Amniotic epithelial cell (primary cell): ENCODE measurements at regions not wholly inside any gene's neighbourhood (a gene's known extent, or its start where the extent isn't known, plus 50 kb on each side); places are given as distances from the start of the nearest gene placed in this dataset.

Source experiments
- DNase-seq: peaks from one replicate; pipeline ENCODE4 v3.0.0-alpha.2; 2010; ENCODE audit warnings: low read depth

DNA sequence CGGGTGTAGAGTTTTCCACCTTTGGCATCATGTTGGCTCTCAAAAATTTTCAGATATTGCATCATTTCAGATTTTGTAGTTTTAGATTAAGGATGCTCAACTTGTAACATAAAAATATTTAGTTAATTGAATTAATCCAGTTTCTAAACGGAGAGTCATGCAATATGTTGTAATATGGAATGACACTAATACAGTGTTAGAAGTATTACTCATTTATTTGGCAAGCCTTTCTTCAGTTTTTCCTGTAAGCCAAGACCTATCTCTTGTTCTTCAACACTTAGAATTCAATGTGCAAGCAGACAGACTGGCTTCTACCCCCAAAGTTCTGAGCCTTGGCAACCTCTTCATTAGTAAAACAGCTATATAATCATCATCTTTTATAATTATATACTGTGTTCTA is 985.0 kb upstream of the GOT2 start:
- DNase-seq = no peak

DNA sequence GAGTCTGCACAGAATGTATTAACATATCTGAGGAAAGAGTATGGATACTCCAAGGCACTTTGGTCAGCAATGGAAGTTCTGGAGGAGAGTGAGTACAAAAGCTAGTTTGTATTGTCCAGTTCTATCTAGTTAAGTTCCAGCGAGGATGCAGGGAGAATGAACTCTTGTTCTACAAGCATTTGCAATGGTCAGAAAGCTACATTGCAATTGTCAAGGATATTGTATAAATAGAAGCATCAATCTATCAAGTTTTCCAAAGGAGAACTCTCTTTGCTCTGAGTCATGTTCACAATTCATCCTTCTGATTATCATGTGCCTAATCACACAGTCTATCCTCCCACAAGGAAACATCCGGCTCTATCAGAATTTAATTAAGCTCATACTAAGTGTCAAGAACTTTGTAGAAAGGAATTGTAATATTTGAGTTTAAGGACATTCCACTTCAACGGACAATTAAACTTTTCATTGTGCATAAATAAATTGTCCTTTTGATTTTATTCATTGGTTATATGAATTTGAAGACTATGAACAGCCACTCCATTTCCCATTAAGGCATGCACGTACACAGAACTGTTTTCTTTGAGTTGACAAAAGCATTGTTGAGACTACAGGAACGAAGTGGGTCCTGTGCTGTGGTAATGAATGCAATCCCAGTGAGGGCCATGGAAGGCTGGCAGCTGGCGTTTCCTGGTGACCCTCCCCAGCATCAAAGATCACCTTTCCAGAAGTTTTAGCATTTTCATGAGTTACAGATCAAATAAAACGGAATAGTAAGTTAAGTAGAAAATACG is 973.5 kb upstream of the GOT2 start:
- no peak for DNase-seq

DNA sequence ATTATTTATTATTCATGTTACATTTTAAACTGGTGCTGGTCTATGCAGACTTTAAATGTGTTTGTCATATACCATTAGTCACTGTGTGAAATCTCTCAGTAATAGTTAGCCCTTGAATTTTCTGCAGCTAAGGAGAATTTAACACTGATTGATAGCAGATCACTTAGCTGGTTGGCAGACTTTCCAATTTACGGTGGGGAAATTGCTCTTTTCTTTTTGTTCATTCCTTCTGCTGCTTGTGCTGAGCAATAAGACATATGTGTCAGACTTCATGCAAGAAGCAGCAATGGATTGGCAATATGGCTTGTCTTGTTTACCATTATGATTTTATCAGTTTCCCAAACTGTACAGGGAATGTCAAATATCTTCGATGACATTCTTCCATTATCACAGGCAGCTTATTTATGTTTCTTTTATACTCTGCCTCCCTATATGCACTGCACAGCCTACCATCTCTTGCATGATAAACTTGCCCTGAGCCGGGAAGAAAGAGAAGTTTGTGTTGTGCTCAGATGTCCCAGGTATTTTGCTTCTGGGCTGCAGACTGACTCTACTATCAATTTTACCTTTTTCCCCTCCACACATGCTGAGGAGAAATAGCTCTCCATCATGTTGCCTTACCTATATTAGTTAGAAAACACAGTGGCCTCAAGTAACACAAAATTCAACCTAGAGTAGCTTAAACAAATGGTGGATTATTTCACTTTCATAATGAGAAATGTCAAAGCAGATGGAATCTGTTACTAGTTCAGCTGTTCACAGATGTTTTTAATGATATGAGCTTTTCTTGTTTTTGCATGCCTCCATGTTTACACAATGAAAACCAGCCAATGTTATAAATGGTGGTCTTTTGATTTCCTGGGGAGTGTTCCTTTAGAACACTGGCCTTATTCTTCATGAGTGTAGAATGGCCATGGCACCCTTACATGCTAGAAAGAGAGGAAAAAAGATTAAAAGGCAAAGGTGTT is 968.1 kb upstream of the GOT2 start:
- DNase-seq = no peak

DNA sequence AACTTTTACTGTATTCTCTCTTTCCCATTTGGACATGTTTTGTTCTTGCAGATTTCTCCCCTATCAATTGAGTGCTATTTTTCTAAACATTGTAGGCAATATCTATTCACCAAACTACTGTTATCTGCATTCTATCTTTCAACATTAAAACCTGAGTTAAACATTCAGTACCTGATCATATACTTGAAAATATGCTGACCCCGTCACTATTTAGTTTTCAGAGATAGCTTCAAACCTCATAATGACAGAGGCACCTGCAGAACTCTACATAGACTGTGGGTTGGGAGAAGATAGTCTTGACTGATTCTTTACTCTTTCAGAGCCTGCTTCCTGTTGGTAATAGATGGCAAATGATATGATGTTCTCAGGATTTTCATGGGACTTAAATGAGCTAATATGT is 965.7 kb upstream of the GOT2 start:
- DNase-seq = no peak

DNA sequence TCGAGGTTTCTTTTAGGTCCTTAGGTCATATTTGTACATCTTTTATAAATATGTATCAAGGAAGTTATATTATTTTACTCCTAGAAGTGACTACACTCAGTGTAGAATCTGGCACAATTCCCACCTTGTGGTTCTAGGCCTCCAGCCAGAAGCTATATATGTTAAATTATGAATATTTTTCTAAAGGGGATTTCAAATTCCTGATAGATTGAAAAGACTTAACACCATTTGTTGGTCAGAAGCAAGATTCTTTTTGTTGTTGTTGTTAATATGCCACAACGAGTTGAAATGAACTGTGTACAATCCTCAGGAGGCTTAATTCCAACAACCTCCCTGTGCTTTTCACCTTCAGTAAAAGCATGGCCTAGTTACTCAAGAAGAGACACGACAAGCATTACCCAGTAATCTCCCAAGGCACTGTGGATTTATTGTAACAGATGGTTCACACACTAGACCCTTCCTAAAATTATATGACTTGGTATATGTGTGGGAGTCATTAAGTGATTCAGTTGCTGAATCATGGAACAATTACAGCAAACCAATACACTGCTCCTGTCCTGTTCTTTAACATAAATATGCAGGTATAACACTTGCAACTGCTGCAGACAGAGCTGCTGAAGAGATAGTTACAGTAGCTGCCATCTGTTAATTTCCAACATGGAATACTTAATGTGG is 964.4 kb upstream of the GOT2 start:
- DNase-seq = peak; percentile 7

DNA sequence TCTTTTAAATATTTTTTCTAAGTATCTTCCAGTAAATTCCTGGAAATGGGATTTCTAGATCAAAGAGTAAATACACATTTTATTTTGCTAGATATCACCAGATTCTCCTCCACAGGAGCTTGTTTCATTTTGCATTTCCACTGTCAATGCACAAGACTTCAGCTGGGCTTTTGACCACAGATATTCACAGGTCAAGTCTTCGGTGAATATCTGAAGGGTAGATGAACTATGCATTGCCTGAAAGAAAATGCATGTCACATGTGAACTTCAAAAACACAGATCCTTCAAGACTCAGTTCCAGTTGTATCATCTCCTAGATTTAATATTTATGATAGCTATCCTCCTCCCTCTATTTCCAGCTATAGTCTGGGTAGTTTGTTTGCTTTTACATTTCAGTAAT is 963.6 kb upstream of the GOT2 start:
- no peak for DNase-seq

DNA sequence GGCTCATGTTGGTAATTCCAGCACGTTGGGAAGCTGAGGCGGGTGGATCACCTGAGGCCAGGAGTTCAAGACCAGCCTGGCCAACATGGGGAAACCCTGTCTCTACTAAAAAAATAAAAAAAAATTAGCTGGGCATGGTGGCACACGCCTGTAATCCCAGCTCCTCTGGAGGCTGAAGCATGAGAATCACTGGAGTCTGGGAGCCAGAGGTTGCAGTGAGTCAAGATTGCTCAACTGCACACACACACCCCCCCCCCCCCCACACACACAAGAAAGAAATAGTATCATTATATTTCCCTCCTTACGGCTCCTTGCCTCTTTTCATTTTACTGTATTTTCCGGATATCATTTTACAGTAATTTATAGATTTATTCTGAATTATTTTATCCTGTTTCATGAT is 963.1 kb upstream of the GOT2 start:
- DNase-seq = no peak

DNA sequence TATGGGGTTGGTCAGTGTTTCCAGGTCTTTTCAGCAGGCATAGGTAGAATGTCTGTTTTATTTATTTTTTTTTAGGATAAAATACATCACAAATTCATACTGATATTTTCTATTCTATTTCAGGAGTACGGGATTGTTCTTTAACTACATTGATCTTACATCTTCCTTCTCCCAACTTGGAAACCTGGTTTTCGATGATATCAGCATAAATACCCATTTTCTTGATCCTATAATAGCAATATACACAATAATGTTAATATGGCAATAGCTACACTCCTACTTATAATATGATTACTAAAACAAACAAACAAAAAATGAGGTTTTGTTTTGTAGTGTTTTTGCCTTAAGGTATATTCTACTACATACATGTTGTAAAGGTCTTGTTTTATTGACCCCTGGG is 962.4 kb upstream of the GOT2 start:
- no peak for DNase-seq

DNA sequence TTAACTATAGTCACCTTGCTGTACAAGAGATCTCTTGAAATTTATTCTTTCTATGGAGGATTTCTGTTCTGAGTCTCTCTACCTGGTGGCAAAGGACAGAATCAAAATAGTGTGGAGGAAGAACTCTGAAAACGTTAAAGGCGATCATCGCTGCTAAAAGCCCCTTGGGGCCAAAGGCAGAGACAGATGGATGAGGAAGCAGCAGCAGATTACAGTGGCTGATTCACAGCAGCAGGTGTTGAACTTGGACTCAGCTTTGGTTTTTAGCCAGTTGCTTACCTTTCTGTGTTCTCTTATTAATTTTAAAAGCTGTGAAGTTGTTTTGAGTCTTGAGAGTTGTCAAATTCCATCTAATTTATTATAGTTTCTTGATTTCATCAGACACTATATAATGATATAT is 956.1 kb upstream of the GOT2 start:
- DNase-seq = no peak

DNA sequence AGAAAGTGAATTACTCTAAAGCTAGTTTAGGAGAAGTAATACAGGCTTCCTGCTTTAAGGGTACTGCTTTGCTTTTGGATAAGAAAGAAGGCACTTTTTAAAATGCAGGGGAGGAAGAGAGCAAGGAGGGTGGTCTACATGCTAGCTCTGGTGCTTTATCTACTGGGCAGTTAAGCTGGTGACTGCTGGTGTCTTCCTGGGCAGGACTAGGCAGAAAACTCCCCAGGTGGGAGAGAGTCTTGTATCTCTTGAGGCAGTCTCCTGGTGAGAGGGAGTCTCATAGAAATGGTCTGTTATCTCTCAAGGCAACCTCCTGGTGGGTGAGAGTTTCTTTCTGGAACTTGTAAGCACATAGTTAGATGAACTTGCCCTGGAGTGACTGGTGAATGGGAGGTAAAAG is 953.9 kb upstream of the GOT2 start:
- DNase-seq = no peak

DNA sequence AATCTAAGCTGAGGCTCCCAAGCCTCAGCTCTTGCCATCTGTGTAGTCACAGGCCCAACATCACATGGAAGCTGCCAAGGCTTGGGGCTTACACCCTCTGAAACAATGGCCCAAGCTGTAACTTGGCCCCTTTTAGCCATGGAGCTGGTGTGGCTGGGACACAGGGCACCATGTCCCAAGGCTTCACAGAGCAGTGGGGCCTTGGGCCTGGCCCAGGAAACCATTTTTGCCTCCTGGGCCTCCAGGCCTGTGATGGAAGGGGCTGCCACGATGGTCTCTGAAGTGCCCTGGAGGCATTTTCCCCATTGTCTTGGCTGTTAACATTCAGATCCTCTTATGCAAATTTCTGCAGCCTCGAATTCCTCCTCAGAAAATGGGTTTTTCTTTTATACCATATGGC is 952.3 kb upstream of the GOT2 start:
- DNase-seq = no peak

DNA sequence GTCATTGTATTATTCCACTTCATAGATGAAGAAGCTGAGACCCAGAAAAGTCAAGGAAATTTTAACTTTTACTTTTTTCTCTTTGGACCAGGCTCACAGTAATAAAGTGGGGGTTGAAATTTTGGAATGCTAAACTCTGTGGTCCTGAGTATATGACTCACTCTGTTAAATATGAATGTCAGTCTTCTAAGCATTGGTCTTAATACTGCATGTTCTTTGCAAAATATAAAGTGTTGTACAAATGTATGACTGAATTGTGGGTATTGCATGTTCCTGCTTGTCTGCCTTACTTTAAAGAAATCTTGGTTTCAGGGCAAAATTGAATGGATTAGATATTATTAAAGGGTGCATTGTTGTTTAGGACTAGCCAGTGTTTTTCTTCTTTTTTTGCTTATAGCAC is 950.8 kb upstream of the GOT2 start:
- no peak for DNase-seq

DNA sequence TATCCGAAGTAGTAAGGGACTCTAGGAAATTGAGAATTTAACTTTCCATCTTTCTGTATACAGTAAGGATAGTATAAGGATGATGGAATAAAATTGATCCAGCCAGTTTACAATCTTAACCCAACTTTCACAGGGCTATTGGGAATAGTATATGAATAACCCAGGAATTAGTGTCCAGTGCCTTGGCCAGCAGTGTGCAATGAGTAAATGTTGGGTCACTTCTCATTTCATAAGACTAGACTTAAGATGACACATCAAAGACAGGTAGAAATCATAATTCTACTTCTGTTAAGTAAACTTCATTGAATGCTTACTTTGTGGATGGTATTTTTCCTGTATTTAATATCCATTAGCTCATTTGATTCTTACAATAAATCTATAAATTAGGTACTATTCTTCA is 949.6 kb upstream of the GOT2 start:
- DNase-seq = no peak

DNA sequence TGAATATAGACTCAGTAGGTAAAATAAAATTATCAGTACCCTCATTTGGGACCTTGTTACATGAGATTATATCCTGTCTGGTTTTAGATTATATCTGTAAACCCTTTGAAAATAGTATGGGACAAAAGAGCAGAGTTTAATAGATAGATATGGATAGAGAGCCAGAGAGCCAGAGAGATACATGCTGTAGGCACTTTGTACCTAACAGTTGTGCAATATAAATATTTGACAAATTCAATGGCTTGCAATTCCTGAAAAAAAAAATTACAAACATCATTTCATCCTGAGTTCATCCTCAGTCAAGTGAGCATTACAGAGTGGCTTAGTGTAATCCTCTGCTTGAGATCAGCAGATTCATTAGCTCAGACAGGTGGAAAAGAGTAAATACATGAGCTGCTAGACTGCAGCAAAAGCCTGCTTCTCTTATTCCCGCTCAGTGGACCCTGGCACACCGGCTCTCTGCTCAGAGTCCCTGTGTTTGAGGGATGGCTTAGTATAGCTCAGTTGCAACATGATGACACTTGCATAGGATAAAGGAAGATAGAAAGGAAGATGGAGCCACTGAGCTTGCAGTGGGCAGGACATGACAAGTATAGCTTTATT is 931.6 kb upstream of the GOT2 start:
- no peak for DNase-seq

DNA sequence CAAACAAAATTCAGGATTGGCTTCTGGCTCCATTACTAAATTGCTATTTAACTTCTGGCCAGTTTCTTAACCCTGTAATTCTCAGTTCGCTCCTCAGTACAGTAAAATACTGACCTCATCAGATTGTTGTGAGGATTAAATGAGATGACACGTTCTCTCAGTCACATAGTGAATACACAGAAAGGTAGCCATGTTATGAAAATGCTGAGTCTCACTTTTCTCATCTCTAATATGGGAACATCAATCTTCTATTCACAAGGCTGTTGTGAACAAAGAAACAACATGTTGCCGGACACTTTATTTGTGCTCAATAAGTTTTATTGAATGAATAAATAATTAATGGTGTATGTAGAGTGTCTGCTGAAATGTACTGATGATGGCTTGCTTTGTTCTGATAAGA is 924.5 kb upstream of the GOT2 start:
- DNase-seq = no peak

DNA sequence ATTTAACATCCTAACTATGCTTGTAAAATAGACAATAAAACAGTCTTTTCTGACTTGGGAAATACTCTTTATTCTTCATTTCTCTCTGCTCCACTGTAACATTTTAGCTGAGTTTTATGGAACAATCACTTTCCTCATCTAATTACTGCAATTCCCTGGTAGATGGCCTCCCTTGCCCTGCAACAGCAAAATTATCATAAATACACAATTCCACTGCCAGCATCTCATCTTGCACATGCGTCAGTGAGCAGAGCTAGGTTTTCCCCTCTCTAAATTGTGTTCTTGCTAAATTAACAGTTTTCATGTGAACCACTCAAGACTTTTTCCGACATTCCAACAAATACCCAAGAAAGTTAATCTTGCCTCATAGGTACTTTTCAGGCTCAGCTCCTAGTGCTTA is 920.9 kb upstream of the GOT2 start:
- no peak for DNase-seq

DNA sequence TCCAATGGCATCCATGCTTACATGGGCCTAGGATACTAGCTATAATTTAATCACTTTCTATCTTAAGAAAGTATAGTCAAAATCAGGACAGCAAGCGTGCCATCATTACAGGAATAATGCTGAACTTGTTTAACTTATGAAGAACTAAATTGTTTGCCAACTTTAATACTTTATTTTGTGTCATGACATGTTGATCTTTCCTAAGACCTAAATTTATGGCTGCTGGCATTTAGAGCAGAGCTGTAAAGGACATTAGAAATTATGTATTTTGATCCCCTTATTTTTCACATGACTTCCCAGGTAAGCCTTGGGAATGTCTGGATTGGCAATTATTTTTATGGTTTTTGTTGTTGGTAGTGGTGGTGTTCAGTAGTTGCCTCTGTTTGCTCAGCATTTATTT is 920.3 kb upstream of the GOT2 start:
- DNase-seq = no peak

DNA sequence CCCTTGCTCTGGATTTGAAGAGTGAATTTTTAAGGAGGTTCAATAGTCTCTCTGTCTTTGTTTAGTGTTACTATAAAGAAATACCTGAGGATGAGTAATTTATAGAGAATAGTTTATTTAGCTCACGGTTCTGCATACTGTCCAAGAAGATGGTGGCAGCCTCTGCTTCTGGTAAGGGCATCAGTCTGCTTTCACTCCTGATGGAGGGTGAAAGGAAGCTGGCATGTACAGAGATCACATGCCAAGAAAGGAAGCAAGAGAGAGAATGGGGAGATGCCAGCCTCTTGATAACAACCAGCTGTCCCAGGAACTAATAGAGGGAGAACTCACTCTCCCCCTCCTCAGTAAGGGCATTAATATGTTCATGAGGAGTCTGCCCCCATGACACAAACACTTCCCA is 917.5 kb upstream of the GOT2 start:
- no peak for DNase-seq

DNA sequence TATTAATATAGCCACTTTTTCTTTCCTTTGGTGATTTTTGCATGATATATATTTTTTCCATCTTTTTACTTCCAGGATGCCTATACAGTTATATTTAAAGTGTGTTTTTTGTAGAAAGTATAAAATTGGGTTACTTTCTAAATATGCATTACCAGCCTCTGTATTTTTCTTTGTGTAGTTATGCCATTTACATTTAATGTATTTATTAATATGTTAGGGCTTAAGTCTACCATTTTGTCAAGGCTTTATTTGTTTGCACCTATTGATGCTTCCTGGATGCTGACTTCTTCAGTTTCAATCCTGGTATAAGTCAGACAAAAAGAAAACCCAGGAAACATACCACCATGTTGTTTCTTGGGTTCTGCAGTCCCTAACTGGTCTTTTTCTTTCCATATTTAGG is 911.1 kb upstream of the GOT2 start:
- no peak for DNase-seq

DNA sequence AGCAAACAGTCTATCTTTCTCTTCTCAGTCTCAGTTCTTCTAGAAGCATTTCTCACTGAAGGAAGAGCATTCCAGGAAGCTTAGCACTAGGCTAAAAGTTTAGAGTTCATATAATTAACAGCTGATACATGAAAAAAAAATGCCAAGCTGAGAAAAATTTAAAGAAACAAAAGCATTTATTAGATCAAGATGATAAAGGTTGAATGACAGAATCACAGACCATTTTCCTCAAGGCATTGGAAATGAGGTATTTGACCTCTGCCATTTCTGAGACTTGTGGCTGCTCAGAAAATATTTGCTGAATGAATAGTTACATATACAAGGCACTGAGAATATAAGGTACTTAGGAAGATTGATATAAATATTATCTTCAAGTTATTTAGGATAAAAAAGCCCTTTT is 901.6 kb upstream of the GOT2 start:
- DNase-seq = peak; percentile 25

DNA sequence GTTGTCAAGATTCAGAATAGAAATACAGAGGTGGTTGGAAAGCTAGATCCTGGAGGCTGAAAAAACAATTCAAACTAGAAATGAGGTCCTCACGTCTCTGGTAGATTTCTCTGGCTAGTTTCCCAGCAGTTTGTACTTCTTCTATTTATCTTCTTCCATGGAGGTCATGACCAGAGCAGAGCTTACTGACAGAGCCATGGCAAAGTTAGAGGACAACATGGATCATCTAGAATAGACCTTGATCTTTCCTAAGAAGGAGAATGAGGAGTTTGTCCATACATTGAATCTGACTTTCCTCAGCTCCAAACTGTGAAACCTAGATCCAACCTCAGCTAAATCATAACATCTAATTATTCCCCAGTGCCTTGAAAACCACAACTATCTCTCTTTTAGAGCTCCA is 900.8 kb upstream of the GOT2 start:
- DNase-seq = peak; percentile 4

DNA sequence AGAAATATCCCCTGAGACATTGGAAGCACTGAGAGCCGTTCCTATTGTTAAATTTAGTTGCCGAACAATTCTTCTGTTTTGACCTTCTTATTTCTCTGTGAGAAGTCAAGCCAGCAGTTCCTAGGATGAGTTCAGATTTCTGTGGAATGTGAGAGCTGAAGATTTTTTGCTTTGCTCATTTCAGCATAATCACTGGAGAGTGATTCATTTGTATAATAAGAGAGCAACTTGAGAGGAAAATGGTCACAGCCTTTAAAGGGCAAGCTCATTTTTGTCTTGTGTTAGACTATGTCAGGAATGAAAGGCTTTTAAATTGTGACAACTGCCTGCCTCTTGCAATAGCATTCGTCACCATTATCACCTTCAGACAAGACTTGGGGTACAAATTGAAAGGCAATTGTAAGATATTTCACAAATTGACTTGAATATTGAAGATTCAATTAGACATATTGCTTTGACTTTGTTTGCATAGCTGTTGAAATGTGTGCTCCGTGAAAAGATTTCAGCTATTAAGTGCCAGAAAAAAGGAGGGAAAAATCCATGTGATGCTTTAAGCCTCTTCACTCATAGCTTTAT is 900.0 kb upstream of the GOT2 start:
- DNase-seq = peak; percentile 56
